HG03342 (cell line): ENCODE measurements at regions not wholly inside any gene's neighbourhood (a gene's known extent, or its start where the extent isn't known, plus 50 kb on each side); places are given as distances from the start of the nearest gene placed in this dataset.

Source experiments
- ATAC-seq: cut with Tn5 transposase; IDR thresholded peaks from one replicate; pipeline ENCODE4 v1.9.1; 2021; ENCODE audit warnings: mild to moderate bottlenecking, moderate library complexity; ENCODE audit not compliant: unreplicated experiment

- ATAC-seq: no peak
Observed at GRCh38 chr4:95674521-95674981, 125.8 kb upstream of the UNC5C start.

GRCh38 chr4:95672811-95673210 lies 124.0 kb upstream of the UNC5C start:
- ATAC-seq: no peak

- no peak for ATAC-seq
Observed at GRCh38 chr4:95660719-95661118, 111.9 kb upstream of the UNC5C start.

GRCh38 chr4:95651891-95652290 lies 103.1 kb upstream of the UNC5C start:
- ATAC-seq: no peak

- ATAC-seq: no peak
Observed at GRCh38 chr4:95644417-95644816, 95.6 kb upstream of the UNC5C start.

GRCh38 chr4:95643627-95644026 lies 94.9 kb upstream of the UNC5C start:
- no peak for ATAC-seq

GRCh38 chr4:95641571-95641970 lies 92.8 kb upstream of the UNC5C start:
- no peak for ATAC-seq

GRCh38 chr4:95640311-95640710 lies 91.5 kb upstream of the UNC5C start:
- no peak for ATAC-seq

- ATAC-seq: no peak
Observed at GRCh38 chr4:95638920-95639501, 90.2 kb upstream of the UNC5C start.

- no peak for ATAC-seq
Observed at GRCh38 chr4:95637043-95637600, 88.3 kb upstream of the UNC5C start.

GRCh38 chr4:95636061-95636460 lies 87.3 kb upstream of the UNC5C start:
- ATAC-seq: no peak

- no peak for ATAC-seq
Observed at GRCh38 chr4:95627709-95628108, 78.9 kb upstream of the UNC5C start.

- no peak for ATAC-seq
Observed at GRCh38 chr4:95627024-95627605, 78.3 kb upstream of the UNC5C start.

GRCh38 chr4:95625020-95625419 lies 76.2 kb upstream of the UNC5C start:
- no peak for ATAC-seq

- no peak for ATAC-seq
Observed at GRCh38 chr4:95619525-95620443, 71.0 kb upstream of the UNC5C start.

GRCh38 chr4:95614684-95615205 lies 66.0 kb upstream of the UNC5C start:
- ATAC-seq: no peak

- ATAC-seq: no peak
Observed at GRCh38 chr4:95610061-95610569, 61.3 kb upstream of the UNC5C start.

- ATAC-seq: no peak
Observed at GRCh38 chr4:95606739-95607138, 58.0 kb upstream of the UNC5C start.

GRCh38 chr4:95603393-95603792 lies 54.6 kb upstream of the UNC5C start:
- no peak for ATAC-seq

- ATAC-seq: no peak
Observed at GRCh38 chr4:95602872-95603271, 54.1 kb upstream of the UNC5C start.

- no peak for ATAC-seq
Observed at GRCh38 chr4:95601356-95601755, 52.6 kb upstream of the UNC5C start.
